HG03521 (cell line): ENCODE measurements at regions not wholly inside any gene's neighbourhood (a gene's known extent, or its start where the extent isn't known, plus 50 kb on each side); places are given as distances from the start of the nearest gene placed in this dataset.

Experiments used
- ATAC-seq: cut with Tn5 transposase; IDR thresholded peaks from one replicate; pipeline ENCODE4 v1.9.1; 2021; ENCODE audit warnings: mild to moderate bottlenecking, moderate library complexity; ENCODE audit not compliant: unreplicated experiment

GRCh38 chr13:31675440-31675953 is 63.8 kb upstream of the RXFP2 start:
- no peak for ATAC-seq

- ATAC-seq = no peak
These were observed 58.2 kb upstream of the RXFP2 start for GRCh38 chr13:31681133-31681532.

GRCh38 chr13:31684466-31684865 is 54.9 kb upstream of the RXFP2 start:
- ATAC-seq = no peak

GRCh38 chr13:31686670-31687425 is 52.5 kb upstream of the RXFP2 start:
- ATAC-seq = no peak
